Stimulated activated CD8-positive, alpha-beta memory T cell treated with anti-CD3 and anti-CD28 coated beads, Interleukin-7, amount 100 ng/mL, for 4 hours (primary cell): ENCODE measurements at regions not wholly inside any gene's neighbourhood (a gene's known extent, or its start where the extent isn't known, plus 50 kb on each side); places are given as distances from the start of the nearest gene placed in this dataset.

Experiments
- DNase-seq, 2 donors: peaks; one replicate each; pipeline ENCODE4 v3.0.0-alpha.2; 2020; ENCODE audit warnings: low read depth in 2 of 2

DNA sequence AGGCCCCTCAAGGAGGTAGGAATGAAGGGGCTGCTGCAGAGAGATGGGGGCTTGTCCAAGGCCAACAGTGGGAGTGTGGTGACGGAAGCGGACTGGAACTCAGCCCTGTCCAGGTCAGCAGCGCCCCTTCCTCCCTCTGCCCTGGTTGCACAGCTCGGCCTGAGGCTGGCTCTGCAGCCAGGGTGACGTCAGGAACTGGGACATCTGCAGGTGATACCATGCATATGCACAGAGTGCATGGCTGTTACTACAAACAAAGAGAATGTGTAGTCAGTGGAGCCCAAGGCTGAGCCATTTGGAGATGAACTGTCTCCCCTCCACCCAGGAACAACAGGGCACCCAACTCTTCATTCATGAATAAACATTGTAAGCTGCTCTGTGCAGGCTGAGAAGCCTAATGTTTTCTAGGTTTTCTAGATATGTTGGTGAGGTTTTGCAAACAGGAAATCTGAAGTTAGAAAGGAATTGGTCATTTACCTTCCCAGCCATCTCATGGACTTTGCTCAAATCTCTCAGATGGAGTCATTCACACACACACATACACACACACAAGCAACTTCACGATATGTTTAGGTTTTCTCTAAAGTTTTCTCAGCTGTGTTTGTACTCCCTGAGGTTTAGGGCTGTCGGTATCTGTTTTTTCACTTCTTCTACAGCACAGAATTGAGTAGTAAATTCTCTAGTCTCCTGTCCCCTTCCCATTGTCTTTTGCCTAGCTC lies 117.2 kb downstream of the TLE3 start:
- no peak for DNase-seq

DNA sequence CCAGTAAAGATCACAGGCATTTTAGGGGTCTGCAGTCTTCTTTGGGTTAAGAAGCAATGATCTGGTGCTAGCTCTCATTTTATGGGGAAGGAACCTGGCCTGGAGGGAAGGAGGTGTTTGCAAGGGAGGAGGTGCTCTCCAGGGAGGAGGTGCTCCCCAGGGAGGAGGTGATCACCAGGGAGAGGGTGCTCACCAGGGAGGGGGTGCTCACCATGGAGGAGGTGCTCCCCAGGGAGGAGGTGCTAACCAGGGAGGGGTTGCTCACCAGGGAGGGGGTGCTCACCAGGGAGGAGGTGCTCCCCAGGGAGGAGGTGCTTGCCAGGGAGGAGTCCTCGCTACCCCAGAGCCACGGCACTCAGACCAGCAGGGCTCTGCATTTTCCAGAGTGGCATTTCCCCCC lies 115.7 kb downstream of the TLE3 start:
- DNase-seq: no peak

DNA sequence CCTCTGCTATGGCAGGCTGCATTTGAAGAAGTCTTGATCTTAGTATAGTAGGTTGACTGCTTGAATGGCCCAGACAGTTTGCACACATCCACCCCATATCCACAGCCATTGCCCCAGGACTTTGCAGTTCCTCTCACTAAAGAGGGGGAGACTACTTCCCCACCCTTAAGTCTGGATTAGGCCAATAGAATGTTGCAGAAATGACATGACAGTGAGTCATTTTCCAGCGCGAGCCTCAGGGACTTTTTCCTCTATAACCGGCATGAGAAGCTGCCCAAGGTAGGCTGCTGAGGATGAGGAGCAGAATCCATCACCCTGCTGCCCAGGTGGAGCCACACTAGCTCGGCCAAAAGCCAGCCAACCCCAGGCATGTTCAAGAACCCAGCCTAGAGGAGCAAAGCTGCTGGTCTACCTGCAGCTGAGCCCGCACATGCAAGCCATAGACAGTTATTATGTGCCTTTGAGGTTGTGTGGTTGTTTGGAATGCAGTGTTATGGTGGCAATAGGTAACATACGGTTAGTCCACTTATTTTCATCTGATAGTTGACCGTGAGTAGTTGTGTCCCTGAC lies 113.9 kb downstream of the TLE3 start:
- DNase-seq: no peak

DNA sequence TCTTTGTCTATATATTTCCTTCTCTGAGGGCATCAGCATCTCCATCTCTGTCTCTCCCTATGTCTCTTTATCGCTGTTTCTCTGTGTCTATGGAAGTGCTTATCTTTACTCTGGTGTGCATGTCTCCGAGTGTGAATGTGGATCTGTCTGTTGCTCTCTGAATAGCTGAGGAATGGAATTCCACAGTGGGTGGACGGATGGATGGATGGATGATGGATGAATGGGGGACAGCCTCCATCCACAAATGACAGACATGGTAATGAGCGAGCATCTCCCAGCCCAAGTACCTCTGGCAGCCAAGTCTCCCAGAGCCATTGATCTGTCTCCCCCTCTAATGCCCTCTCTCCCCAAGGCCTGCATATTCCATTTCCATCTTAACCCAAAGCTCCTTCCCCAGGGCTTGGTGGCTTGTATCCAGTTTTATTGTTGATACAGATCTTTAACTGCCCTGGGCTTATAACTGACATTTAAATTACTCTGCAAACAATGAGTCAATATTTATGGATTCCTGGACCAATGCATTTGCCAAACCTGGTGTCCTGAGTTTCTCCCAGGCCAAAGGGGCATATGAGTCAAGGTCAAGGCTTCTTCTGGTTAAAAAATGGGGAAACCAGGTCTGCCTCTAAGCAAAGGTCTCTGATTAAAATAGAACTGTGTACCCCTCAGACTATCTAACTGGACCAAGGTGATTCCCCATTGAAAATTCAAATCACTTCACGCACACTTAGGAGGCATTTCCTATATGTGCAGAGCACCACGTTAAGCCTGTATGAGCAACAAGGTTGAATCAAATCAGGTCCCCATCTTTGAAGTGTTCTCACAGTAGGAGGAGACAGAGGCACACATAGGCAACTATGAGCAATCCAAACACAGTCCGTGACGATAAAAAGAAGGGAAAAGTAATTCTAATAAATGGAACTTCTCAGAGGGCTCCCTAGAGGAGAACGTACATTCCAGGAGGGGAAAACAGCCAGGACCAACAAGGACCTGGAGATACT lies 109.9 kb downstream of the TLE3 start:
- DNase-seq: no peak

DNA sequence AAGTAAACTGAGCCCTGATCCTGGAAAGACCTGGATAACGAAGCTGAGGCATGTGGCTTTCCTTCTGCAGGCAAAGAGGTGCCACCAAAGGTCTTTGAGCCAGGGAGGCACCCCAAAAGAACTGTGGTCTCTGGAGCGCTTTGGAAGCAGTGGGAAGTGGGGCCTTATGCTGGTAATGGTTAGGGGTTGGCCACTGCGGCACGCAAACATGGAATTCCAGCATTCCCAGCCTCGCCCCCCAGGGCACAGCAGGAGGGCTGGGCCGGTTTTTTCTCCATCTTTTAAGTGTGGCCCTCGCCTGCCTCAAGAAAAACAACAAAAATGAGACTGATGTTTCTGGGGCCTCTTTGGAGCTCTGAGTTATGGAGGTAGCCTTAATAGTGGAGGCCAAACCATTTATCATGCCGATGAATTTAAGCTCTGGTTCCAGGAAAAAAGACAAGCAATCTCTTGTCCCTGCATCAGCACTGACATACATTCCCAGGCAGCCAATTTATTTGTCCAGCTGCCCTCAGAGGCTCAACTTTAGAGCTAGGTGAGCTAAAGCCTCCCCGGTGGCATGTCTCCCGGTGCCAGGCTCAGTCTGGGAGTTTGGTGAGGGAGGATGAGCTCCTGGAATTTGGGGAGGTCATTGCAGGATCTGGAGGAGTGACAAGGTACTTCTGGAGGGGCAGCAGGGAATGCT lies 109.0 kb downstream of the TLE3 start:
- no peak for DNase-seq

DNA sequence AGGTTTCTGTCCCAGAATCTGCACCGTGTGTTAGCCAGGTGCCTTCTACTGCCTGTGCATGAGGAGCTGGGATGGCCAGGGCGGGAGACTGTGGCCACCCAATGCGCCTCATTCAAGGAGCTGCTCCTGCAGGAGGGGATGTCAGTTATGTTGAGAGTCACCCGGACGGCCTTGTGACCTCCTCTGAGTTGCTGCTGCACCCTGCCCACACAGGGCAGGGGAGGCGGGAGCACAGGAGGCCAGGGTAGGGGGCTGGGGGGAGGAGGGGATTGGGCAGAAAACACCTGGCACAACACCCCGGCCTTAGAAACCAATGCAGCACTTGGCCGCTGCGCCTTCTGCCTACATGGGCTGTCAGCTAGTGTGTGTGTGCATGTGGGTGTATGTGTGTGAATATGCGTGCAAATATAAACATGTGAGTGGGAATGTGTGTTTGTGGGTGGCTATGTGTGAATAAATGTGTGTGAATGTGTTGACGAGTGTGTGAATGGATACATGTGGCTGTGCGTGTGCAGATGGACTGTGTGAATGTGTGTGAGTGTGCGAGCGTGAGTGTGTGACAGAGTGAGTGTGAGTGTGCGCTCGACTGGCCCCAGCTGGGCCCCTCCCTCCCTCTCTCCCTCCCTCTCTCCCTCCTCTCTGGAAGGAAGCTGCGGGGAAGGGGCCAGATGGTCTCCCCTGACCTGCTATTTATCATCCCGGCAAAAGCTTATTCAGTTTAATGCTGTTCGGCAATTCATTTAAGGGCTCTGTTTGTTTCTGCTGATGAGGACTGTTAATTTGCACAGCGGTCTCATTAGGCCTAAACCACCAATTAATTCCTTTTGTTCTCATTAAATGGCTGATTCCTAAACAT lies 106.9 kb downstream of the TLE3 start:
- no peak for DNase-seq

DNA sequence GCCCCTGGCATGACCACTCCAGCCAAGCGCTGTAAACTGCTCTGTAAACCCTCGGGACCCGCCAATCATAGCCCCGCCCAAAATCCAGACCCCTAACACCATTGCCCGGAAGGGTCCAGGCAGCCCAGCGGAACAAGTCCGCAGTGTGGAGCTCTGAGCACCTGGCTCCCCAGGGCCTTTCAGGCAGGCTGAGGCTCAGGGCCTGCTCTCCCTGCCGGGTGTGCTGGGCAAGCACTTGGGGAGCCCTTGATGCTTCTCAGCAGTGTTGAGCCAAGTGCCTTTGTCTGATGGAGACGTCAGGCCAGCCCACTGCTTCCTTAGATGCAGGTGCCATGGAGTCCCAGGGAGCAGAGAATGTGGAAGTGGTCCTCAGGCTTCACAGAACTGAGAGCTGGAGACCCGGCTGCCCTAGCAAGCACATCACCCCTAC lies 106.2 kb downstream of the TLE3 start:
- DNase-seq: no peak

DNA sequence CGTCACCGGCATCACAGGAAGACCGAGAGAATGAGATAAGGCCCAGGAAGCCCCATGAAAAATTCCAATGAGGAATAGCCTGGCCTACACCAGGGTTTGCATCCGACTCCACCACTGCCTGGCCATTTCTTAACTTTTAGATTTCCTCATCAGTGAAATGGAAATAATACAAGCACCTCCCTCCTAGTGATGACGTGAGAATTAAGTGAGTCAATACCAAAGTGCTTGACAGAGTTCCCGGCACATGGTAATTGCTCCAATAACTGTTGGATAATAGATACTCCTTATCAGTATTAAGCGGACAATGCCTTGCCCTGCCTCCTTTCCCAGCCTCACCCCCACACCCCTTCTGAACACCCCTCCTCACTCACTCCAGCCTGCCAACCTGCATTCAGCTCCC lies 105.4 kb downstream of the TLE3 start:
- no peak for DNase-seq

DNA sequence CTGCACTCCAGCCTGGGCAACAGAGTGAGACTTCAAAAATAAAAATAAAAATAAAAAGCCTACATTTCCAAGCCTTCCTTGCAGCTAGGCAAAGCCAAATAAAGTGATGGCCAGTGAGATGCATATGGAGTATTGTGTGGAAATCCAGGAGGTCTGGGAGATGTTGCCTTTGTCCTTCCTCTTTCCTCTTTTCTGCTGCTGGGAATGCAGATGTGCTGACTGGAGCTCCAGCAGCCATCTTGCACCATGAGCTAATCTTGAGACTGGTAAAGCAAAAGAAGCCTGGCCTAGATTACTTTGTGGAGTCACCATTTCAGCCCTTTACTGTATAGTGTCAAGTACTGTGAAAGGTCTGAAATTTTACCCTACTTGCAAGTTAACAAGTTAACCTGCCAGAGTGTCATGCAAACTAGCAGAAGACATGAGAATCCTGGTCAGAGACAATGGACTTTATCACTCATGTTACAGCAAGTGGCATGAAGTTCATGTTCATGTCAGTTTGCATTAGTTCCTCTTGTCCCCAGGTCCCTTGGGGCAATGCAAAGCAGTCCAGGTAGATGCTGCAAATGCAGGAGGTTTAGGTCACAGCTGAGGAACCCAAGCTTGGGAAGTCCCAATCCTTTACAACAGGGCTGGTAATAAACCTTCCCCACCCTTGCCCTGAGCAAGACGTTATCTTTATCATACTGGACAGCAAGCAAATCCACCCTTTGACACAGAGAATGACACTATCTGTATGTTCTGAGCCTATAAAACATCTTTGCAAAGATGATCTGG lies 103.1 kb downstream of the TLE3 start:
- no peak for DNase-seq

DNA sequence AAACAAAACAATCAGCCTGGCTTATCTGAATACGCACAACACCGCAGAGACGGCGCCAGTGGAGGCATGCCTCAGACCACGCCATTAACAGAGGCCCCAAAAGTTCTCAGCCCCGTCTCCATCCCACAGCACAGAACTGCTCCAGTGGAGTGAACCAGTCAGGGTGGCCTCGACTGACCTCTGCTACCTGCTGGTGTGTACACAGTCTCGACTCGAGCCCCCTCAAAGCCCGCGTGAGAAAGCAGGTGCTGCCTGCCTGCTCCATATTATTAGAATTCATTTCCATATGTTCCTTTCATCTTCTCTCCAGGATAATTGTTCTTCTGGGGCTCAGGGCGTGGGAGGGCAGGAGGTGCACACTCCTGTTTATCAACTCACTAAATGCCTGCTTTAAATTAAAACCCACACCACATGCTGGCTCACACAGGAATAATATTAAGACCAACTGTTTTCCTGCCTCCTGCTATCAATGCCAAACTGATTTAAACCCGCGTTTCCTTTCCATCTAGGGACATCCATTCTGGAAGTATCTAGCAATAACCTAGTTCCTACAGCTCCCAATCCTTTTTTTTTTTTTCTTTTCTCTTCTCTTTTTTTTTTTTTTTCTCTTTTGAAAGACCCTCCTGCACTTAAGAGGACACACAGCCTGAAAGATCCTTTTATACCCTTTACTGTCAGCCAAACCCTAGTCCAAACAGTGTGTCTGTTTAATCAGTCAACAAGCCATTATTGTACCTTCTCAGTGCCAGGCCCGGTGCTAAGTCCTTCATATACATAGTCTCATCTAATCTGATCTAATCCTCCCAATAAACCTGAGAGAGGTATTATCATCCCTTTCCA lies 101.2 kb downstream of the TLE3 start:
- DNase-seq: no peak

DNA sequence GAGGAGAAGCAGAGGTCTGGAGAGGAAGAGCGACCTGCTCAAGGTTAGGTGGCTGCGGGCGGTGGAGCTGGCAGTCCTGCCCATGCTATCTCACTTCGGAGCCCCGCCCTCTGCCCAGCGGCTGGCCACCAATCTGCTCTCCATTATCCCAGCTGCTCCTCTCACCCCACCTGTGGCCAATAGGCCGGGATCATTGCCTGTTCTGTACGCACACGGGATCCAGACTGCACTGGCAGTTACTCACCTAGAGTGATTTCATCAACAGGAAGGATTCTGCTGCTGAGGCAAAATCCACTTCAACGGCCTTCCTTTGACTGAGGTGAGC lies 100.6 kb downstream of the TLE3 start:
- DNase-seq: no peak
